ENCODE measurements at regions not wholly inside any gene's neighbourhood (a gene's known extent, or its start where the extent isn't known, plus 50 kb on each side); places are given as distances from the start of the nearest gene placed in this dataset.
"Not testable (repeated sequence)": the region's sequence is repeated elsewhere in the genome, so short reads cannot be mapped to it uniquely, and the experiment has no call there.

DNA sequence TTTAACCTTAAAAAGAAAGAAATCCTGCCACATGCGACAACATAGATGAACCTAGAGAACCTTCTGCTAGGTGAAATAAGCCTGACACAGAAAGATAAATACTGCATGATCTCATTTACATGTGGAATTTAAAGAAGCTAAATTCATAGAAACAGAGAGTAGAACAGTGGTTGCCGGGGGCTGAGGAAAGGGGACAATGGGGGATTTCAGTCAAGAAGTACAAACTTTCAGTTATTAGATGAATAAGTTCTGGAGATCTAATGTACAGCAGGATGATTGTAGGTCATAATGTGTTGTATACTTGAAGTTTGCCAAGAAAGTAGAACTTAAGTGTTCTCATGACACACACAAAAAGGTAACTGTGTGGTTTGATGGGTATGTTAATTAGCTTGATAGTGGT lies 204.3 kb upstream of the PRSS16 start:
- peaks cover 0 to 33% (median 0%) of the 10 kb centered on the region in 4 donors for H3K27me3 ChIP-seq
- TF ChIP-seq, protein P1, sequence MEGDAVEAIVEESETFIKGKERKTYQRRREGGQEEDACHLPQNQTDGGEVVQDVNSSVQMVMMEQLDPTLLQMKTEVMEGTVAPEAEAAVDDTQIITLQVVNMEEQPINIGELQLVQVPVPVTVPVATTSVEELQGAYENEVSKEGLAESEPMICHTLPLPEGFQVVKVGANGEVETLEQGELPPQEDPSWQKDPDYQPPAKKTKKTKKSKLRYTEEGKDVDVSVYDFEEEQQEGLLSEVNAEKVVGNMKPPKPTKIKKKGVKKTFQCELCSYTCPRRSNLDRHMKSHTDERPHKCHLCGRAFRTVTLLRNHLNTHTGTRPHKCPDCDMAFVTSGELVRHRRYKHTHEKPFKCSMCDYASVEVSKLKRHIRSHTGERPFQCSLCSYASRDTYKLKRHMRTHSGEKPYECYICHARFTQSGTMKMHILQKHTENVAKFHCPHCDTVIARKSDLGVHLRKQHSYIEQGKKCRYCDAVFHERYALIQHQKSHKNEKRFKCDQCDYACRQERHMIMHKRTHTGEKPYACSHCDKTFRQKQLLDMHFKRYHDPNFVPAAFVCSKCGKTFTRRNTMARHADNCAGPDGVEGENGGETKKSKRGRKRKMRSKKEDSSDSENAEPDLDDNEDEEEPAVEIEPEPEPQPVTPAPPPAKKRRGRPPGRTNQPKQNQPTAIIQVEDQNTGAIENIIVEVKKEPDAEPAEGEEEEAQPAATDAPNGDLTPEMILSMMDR (IDR thresholded peaks at IDR 0.05): no peak
- no peak for TF ChIP-seq EP300 (IDR thresholded peaks at IDR 0.05)
- TF ChIP-seq POLR2AphosphoS5 (IDR thresholded peaks at IDR 0.05): no peak
- TF ChIP-seq POLR2A (IDR thresholded peaks at IDR 0.05; ENCODE audit: low read depth): no peak
- no peaks in the 10 kb centered on the region for H3K4me1 ChIP-seq
- 89% methylated on average over 2 of the region's 2 CpGs for WGBS
- H3K36me3 ChIP-seq: no peaks in the 10 kb centered on the region
- intact Hi-C loops (cut with DNase I): no loop called here
- H3K27ac ChIP-seq (replicated peaks in 1 of 4): no peak overlapping the region
- no peaks in the 10 kb centered on the region for H3K9me3 ChIP-seq
- no peak overlapping the region for H3K4me3 ChIP-seq
- no peak for DNase-seq (ENCODE audit: extremely low spot score)

DNA sequence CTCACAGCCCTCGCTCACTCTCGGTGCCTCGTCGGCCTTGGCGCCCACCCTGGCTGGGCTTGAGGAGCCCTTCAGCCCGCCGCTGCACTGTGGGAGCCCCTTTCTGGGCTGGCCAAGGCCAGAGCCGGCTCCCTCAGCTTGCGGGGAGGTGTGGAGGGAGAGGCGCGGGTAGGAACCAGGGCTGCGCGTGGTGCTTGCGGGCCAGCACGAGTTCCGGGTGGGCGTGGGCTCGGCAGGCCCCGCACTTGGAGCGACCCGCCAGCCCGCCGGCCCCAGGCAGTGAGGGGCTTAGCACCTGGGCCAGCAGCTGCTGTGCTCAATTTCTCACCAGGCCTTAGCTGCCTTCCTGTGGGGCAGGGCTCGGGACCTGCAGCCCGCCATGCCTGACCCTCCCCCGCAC lies 202.4 kb upstream of the PRSS16 start:
- H3K4me3 ChIP-seq; H3K36me3 ChIP-seq; intact Hi-C loops (cut with DNase I); H3K9me3 ChIP-seq; DNase-seq (ENCODE audit: extremely low spot score); H3K27ac ChIP-seq (replicated peaks in 1 of 4); H3K4me1 ChIP-seq: not testable (repeated sequence)
- WGBS: 96% methylated on average over 19 of the region's 26 CpGs
- peaks cover 0 to 34% (median 0%) of the 10 kb centered on the region in 4 donors for H3K27me3 ChIP-seq

DNA sequence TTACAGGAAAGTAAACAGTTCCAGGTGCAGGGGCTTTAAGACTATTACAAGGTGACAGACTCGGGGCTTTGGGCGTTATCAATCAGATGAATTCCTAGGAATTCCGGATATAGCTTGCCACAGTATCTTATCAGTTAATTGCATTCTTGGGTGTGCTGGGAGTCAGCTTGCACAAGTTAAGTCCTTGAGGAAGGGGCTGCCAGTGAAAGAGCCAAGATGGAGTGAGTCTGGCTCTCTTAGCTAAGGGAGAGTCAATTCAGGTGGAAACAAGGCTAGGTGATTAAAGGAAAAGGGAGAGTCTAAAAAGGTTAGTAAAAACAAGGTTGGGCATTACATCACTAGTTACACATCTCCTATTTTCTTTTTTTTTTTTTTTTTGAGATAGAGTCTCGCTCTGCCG lies 199.8 kb upstream of the PRSS16 start:
- DNase-seq (ENCODE audit: extremely low spot score); H3K27ac ChIP-seq (replicated peaks in 1 of 4); H3K9me3 ChIP-seq; H3K4me3 ChIP-seq; H3K36me3 ChIP-seq; H3K4me1 ChIP-seq; intact Hi-C loops (cut with DNase I): not testable (repeated sequence)
- 42% methylated on average over 5 of the region's 5 CpGs for WGBS
- peaks cover 0 to 26% (median 0%) of the 10 kb centered on the region in 4 donors for H3K27me3 ChIP-seq

DNA sequence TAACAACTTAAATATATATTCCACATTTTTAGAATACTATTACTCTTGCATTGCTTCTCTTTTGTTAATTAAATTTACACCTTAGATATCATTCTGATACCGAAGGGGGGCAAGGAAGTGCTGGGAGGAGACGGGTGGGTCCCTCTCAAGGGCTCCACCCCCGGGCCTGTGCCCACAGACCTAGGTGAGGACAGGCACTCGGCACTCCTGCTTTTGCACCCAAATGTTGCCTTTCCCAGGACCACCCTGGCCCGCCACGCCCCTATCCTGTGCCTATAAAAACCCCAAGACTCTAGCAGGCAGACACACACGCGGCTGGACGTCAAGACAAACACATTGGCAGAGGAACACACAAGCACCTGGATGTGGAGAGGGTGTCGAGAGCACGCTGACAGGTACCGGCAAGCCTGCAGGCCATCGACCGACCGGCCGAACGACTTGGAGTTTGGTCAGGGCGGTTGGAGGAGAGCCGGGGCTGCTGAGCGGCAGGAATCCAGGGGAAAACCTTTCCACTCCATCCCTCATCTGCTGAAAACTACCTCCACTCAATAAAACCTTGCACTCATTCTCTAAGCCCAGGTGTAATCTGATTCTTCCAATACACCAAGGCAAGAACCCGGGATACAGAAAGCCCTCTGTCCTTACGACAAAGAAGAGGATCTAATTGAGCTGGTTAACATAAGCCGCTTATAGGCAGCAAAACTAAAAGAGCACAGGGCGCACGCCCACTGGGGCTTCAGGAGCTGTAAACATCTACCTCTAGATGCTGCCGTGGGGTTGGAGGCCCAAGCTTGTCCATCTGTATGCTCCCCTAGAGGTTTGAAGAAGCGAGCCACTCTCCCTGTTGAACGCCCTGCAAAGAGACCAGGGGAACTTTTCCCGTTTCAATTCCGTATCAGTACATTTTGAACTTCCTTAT lies 197.4 kb upstream of the PRSS16 start:
- WGBS: 64% methylated on average over 26 of the region's 30 CpGs
- no peak for TF ChIP-seq POLR2A (IDR thresholded peaks at IDR 0.05; ENCODE audit: low read depth)
- TF ChIP-seq EP300 (IDR thresholded peaks at IDR 0.05): no peak
- no peak for TF ChIP-seq POLR2AphosphoS5 (IDR thresholded peaks at IDR 0.05)
- TF ChIP-seq, protein P1 (IDR thresholded peaks at IDR 0.05): no peak

DNA sequence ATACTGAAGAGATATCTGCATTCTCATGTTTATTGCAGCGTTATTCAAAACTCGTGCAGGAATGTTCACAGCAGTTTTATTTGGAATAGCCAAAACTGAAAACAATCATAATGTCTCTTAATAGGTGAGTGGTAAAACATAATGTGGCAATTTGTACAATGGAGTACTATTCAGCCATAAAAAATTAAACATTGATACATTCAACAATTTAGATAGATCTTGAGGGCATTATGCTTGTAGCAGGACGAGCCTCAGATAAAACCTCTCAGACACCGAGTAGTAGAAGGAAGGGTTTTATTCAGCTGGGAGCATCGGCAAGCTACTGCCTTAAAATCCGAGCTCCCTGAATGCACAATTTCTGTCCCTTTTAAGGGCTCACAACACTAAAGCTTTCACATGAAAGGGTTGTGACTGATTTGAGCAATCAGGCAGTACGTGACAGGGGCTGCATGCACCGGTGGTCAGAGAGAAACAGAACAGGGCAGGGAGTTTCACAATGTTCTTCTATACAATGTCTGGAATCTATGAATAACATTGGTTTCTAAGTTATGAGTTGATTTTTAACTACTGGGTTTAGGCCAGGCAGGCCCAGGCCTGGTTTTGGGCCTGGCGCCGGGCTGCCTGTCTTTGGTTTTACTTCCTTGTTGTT lies 195.3 kb upstream of the PRSS16 start:
- H3K4me3 ChIP-seq; H3K4me1 ChIP-seq; intact Hi-C loops (cut with DNase I); H3K9me3 ChIP-seq; H3K27ac ChIP-seq (replicated peaks in 1 of 4); H3K36me3 ChIP-seq; DNase-seq (ENCODE audit: extremely low spot score): not testable (repeated sequence)
- WGBS: 83% methylated on average over 10 of the region's 10 CpGs
- H3K27me3 ChIP-seq: peaks cover 0 to 13% (median 0%) of the 10 kb centered on the region in 4 donors

More for the DNA sequence above, 197.4 kb upstream of the PRSS16 start:
- DNase-seq (ENCODE audit: extremely low spot score): no peak
- H3K36me3 ChIP-seq: no peaks in the 10 kb centered on the region
- intact Hi-C loops (cut with DNase I): no loop called here
- H3K4me3 ChIP-seq: no peak overlapping the region
- H3K9me3 ChIP-seq: no peaks in the 10 kb centered on the region
- H3K27ac ChIP-seq (replicated peaks in 1 of 4): no peak overlapping the region
- H3K4me1 ChIP-seq: no peaks in the 10 kb centered on the region
- peaks cover 0 to 15% (median 0%) of the 10 kb centered on the region in 4 donors for H3K27me3 ChIP-seq

DNA sequence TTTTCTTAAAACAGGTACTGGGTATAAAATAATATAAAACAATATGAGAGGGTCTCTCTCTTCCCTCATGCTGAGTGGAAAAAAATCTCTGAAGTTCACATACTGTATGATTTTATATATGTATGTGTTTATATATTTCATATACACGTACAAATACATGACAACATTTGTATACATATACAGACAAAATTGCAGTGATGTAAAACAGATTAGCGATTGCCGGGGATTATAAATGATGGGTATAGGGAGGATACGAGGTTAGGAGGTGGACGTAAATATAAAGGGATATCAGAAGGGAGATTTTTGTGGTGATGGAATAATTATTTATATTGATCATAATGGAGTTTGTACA lies 194.8 kb upstream of the PRSS16 start:
- H3K4me1 ChIP-seq: no peaks in the 10 kb centered on the region
- 85% methylated on average over 5 of the region's 5 CpGs for WGBS

More for the DNA sequence above, 194.8 kb upstream of the PRSS16 start:
- TF ChIP-seq POLR2AphosphoS5 (IDR thresholded peaks at IDR 0.05) (no peak), POLR2A (IDR thresholded peaks at IDR 0.05; ENCODE audit: low read depth) (no peak), EP300 (IDR thresholded peaks at IDR 0.05) (no peak)
- TF ChIP-seq, protein P1 (IDR thresholded peaks at IDR 0.05): no peak
- no peak for DNase-seq (ENCODE audit: extremely low spot score)
- H3K9me3 ChIP-seq: no peaks in the 10 kb centered on the region
- no peak overlapping the region for H3K27ac ChIP-seq (replicated peaks in 1 of 4)
- peaks cover 0 to 13% (median 0%) of the 10 kb centered on the region in 4 donors for H3K27me3 ChIP-seq
- H3K36me3 ChIP-seq: no peaks in the 10 kb centered on the region
- intact Hi-C loops (cut with DNase I): no loop called here
- H3K4me3 ChIP-seq: no peak overlapping the region
